ENCODE measurements at regions not wholly inside any gene's neighbourhood (a gene's known extent, or its start where the extent isn't known, plus 50 kb on each side); places are given as distances from the start of the nearest gene placed in this dataset.

DNA sequence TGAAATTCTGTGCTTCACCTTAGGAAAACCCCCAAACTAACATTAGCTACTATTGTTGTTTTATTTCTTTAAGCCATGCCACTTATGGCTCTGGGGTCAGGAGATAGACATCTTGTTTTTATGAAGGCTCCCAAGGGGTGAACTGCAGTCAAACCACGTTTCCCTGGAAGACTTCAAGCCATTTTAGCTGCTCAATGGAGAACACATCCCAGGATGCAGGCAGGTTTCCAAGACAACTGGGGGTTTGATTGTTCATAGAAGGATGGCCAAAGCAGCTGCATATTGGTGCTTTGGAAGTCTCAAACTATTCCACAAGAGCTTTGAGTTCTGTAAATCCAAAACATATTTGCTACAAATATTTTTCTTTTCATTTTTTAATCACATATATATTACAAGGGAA is 818.0 kb downstream of the MAFB start:
- TF ChIP-seq POLR2AphosphoS5 (IDR thresholded peaks at IDR 0.05) (no peak), POLR2A (IDR thresholded peaks at IDR 0.05) (no peak)
- no peaks in the 10 kb centered on the region for H3K36me3 ChIP-seq
- WGBS, 2 donors (ENCODE audit: low coverage in 1 of 2), result 22 to 40% methylated on average over 1 of the region's 1 CpG
- H3K9me3 ChIP-seq, result no peaks in the 10 kb centered on the region
- no peaks in the 10 kb centered on the region for H3K27me3 ChIP-seq
- no peak overlapping the region for H3K4me3 ChIP-seq
- ATAC-seq, result no peak
- no peak overlapping the region for H3K27ac ChIP-seq
- no peaks in the 10 kb centered on the region for H3K4me1 ChIP-seq

DNA sequence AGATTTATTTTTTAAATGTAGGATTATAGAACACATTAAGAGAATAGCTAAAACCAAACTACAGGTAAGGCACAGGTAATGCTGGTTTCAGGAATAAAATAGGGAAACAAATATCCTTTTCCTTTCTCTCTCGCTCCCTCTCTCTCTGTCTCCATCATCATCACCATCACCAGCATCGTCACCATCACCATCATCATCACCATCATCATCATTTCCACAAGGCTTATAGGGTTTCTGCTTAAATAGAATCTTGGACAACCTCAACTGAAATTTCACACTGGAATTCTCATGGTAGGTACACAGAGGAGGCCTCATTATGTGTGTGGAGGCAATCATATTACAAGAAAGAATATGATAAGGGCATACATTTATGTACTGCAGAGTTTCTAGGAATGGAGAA is 823.6 kb downstream of the MAFB start:
- Histone ChIP-seq H3K36me3 (no peaks in the 10 kb centered on the region), H3K27me3 (no peaks in the 10 kb centered on the region), H3K27ac (no peak overlapping the region), H3K9me3 (no peaks in the 10 kb centered on the region), H3K4me3 (no peak overlapping the region), H3K4me1 (no peaks in the 10 kb centered on the region)
- ATAC-seq, result no peak
- TF ChIP-seq POLR2AphosphoS5 (IDR thresholded peaks at IDR 0.05) (no peak), EP300 (IDR thresholded peaks at IDR 0.05) (no peak), POLR2A (IDR thresholded peaks at IDR 0.05) (no peak)
- TF ChIP-seq, protein P1, sequence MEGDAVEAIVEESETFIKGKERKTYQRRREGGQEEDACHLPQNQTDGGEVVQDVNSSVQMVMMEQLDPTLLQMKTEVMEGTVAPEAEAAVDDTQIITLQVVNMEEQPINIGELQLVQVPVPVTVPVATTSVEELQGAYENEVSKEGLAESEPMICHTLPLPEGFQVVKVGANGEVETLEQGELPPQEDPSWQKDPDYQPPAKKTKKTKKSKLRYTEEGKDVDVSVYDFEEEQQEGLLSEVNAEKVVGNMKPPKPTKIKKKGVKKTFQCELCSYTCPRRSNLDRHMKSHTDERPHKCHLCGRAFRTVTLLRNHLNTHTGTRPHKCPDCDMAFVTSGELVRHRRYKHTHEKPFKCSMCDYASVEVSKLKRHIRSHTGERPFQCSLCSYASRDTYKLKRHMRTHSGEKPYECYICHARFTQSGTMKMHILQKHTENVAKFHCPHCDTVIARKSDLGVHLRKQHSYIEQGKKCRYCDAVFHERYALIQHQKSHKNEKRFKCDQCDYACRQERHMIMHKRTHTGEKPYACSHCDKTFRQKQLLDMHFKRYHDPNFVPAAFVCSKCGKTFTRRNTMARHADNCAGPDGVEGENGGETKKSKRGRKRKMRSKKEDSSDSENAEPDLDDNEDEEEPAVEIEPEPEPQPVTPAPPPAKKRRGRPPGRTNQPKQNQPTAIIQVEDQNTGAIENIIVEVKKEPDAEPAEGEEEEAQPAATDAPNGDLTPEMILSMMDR (IDR thresholded peaks at IDR 0.05), result no peak
- whole genome bisulfite sequencing, 2 donors (ENCODE audit: low coverage in 1 of 2), result 97 to 100% methylated on average over 2 of the region's 2 CpGs

DNA sequence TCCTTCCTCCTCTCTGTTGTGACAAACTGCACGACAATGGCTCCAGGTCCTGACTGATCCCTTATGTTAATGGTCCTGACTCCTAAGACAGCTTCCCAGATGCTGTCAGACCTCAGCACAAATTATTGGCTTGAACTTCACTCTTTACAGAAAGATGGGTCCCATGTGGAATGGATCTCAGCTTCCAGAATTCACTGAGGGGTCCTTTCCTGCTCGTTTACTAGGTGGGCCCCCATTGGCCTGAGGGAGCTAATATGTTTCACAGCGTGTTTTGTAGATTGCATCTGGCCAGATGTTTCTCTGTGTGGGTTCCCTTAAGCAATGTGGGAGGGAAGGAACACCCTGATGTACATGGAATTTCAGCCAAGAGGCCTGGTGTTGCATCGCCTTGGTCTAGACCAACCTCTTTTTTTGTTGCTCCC is 826.6 kb downstream of the MAFB start:
- H3K4me3 ChIP-seq, result no peak overlapping the region
- H3K27me3 ChIP-seq, result no peaks in the 10 kb centered on the region
- no peak for TF ChIP-seq POLR2A (IDR thresholded peaks at IDR 0.05)
- no peak for TF ChIP-seq EP300 (IDR thresholded peaks at IDR 0.05)
- TF ChIP-seq, protein P1 (IDR thresholded peaks at IDR 0.05), result no peak
- TF ChIP-seq POLR2AphosphoS5 (IDR thresholded peaks at IDR 0.05), result no peak
- WGBS, 2 donors (ENCODE audit: low coverage in 1 of 2), result 40 to 88% methylated on average over 3 of the region's 4 CpGs
- no peak overlapping the region for H3K27ac ChIP-seq
- H3K4me1 ChIP-seq, result no peaks in the 10 kb centered on the region
- no peaks in the 10 kb centered on the region for H3K9me3 ChIP-seq
- no peak for ATAC-seq
- H3K36me3 ChIP-seq, result no peaks in the 10 kb centered on the region

DNA sequence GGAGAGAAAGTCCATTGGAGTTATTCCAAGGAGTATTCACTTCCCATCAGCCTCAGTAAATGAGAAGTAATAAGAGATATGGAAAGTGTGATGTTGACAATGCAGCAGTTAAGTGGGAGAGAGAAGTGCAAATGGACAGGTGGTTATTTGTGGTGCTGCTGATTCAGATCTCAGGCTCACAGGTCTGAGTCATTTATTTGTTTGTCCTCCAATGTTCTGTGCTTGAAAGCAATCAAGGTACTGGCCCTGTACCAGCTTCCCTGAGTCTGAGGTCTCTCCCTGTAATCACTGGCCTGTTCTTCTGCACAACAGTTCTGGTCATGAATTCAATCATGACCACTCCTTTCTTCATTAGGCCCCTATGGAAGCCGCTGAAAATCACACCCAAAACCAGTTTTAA is 827.7 kb downstream of the MAFB start:
- no peaks in the 10 kb centered on the region for H3K27me3 ChIP-seq
- no peak for TF ChIP-seq EP300 (IDR thresholded peaks at IDR 0.05)
- TF ChIP-seq POLR2AphosphoS5 (IDR thresholded peaks at IDR 0.05), result no peak
- TF ChIP-seq, protein P1 (IDR thresholded peaks at IDR 0.05), result no peak
- no peak for TF ChIP-seq POLR2A (IDR thresholded peaks at IDR 0.05)
- H3K27ac ChIP-seq, result no peak overlapping the region
- ATAC-seq, result no peak
- 100% methylated on average over 1 of the region's 1 CpG; no CpG with 5 or more reads in 1 of the 2 donors for WGBS, 2 donors (ENCODE audit: low coverage in 1 of 2)
- H3K9me3 ChIP-seq, result no peaks in the 10 kb centered on the region
- no peak overlapping the region for H3K4me3 ChIP-seq
- no peaks in the 10 kb centered on the region for H3K36me3 ChIP-seq
- H3K4me1 ChIP-seq, result no peaks in the 10 kb centered on the region

DNA sequence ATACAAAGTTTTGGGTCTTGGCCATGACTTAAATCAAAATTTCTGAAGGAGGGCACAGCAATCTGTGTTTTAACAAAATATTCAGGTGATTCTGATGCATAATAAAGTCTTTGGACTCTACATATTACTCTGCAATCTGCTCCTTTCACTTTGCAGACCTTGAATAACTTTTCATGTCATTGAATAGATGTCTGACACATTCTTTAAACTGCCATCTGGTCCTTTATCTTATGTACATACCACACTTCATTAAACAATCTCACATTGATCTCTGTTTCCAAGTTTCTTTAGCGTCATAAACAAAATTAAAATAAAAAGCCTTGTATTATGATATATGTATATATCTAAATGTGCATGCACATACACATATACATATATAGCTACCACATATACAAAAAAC is 831.2 kb downstream of the MAFB start:
- 82 to 94% methylated on average over 1 of the region's 1 CpG for WGBS, 2 donors (ENCODE audit: low coverage in 1 of 2)
- Histone ChIP-seq H3K9me3 (no peaks in the 10 kb centered on the region), H3K4me3 (no peak overlapping the region), H3K27ac (no peak overlapping the region), H3K36me3 (no peaks in the 10 kb centered on the region), H3K27me3 (no peaks in the 10 kb centered on the region), H3K4me1 (no peaks in the 10 kb centered on the region)
- ATAC-seq, result no peak
- TF ChIP-seq POLR2AphosphoS5 (IDR thresholded peaks at IDR 0.05), result no peak
- no peak for TF ChIP-seq EP300 (IDR thresholded peaks at IDR 0.05)
- TF ChIP-seq POLR2A (IDR thresholded peaks at IDR 0.05), result no peak
- TF ChIP-seq, protein P1 (IDR thresholded peaks at IDR 0.05), result no peak
